GM19438 (cell line): ENCODE measurements at regions not wholly inside any gene's neighbourhood (a gene's known extent, or its start where the extent isn't known, plus 50 kb on each side); places are given as distances from the start of the nearest gene placed in this dataset.
"Not testable (repeated sequence)": the region's sequence is repeated elsewhere in the genome, so short reads cannot be mapped to it uniquely, and the experiment has no call there.

Experiments used
- ATAC-seq: cut with Tn5 transposase; IDR thresholded peaks from one replicate; pipeline ENCODE4 v1.9.1; 2021; ENCODE audit warnings: low read depth; ENCODE audit not compliant: unreplicated experiment

DNA sequence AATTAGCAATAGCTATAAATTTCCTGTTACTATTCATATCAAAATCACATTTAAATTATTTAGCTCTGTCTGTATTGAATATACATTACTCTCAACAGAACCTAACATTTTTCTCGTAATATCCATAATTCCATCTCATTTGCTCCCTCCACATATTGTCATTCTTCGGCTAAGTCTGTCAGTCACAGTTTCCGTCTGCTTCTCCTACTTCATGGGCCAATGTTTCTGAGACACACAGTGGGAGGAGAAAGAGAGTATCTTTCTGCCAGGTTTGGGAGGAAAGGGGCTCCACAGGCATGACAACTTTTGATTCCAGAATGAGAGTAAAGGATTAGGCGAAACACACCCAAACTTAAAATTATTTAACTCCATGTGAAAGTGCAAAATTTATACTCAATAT is 273.1 kb upstream of the SMIM21 start:
- no peak for ATAC-seq

DNA sequence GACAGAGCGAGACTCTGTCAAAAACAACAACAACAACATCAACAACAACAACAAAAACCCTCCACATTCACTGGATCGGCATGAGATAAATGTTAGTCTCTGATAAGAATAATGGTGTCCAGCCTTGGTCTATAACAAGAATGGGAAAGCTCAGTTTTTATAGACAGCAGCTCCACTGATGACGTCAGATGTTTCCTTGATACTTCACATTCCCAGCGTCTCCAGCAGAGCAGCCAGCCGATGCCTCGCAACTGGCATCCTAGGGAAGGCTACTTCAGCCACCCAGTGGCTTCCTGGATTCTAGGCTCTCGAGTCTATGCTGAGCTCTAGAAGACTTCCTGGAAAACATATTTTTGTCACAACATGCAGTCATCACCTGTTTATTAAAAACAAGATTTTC is 271.4 kb upstream of the SMIM21 start:
- ATAC-seq, result no peak

DNA sequence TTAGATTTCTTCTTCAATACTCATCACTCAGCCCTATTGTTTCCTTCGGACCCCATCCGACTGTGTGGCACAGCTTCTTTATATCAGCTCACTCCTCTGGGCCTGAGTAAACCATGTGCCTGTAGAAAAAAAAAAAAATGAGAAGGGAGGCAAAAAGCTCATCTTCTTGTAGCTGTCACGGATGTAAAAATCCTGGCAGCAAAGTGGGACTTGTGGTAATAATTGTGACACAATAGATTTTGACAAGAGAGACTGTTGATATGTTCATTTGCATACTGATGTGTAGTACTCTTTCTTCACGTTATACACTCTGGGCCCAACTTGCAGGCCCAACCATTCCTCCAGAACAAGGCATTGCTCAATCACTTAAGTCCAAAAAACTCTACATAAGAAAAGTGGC is 270.0 kb upstream of the SMIM21 start:
- no peak for ATAC-seq

DNA sequence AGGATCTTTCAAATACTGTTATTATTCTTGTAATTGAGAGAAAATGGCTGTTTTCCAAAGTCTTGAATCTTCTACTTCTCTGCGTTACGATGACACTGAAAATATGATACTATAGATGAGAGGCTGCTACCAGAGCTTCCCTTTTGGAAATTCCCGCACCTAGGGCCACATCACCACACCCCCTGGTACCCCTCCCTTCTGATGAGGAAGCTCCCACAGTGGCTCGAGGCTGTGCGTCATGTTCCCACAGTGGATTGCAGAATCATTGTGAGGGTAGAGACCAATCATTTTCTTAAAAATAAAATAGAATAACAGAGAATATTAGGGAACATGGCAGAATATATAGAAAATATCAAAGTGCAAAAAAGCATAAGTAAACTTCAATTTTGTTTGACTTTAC is 268.9 kb upstream of the SMIM21 start:
- no peak for ATAC-seq

DNA sequence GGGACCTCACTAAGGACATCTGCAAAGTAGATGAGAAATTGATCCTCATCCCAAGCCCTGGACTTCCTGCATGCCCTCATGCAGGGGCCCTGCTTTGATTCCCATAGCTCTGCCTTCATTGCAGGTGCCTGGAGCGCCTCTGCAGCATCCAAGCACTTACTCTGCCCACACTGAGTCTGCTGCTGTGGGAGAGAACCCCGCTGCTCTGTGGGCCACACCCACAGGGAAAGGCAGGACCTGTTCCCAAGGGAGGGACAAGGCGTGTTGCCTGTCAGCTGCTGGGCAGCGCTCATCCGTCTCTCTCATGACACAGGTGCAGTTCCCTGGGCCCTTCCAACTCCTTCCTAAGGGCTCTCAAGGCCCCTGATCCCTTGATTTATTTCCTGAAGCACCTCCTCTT is 266.8 kb upstream of the SMIM21 start:
- no peak for ATAC-seq

DNA sequence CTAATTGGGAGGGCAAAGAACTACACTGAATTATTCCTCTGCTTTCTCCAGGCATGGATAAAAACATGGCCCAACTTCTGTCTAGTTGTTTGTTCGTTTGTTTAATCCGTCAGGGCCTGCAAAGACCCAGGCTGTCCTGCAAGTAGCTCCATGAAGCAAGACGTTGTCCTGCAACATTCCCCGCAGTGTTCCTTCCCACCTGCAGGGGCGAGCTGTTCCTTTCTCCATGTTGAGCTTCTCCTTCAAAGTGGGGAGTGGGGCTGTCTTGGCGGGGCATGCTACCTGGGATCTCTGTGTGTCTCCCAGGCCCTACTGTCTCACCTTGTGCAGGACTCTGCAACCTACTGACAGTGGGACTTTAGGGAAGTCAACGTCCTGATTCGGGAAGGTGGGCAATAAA is 264.0 kb upstream of the SMIM21 start:
- ATAC-seq, result no peak

DNA sequence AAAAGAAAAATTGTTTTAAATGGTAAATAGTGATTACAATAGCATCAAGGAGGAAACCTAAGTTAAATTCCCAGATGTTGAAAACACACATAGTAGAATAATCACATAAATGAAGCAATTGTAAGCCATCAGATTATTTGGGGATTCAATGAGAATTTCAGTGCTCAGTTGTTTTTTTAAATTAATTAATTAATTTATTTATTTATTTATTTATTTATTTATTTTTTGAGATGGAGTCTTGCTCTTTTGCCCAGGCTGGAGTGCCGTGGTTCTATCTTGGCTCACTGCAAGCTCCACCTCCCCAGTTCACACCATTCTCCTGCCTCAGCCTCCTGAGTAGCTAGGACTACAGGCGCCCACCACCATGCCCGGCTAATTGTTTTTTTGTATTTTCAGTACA is 262.8 kb upstream of the SMIM21 start:
- not testable (repeated sequence) for ATAC-seq

DNA sequence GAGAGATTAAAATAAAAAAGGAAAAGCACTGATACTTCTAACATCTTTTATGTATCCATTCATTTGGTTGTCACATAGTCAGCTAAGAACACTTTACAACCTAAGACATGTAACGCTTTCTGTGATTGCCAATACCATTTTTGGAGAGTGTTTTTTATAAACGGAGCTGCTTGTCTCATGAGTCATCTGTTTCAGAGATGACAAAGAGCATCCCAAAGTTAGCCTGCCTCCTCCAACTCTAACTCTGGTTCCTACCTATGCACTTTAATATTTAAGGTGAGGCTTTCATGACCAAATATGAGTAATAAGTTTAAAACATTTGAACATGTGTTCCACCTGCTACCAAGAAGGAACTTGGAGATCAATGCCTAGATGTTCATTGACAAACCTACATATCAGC is 260.1 kb upstream of the SMIM21 start:
- ATAC-seq, result no peak

DNA sequence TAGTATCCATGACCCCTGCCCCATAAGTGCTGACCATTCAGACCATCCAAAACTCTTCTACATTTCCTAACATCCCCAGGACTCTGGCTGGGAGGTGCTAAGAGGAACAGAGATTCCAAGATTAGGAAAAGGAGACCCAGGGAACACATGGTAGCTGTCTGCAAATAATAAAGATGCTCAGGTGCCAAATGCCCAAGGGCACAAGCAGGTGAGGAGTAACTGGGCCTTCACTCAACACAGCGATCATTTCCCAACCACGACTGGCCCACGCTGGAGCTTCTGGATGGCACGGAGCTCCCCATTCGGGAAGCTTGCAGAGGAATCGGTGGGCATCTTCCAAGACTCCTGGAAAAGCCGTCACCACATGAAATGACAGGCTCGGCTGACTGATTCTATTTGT is 255.9 kb upstream of the SMIM21 start:
- ATAC-seq, result no peak

DNA sequence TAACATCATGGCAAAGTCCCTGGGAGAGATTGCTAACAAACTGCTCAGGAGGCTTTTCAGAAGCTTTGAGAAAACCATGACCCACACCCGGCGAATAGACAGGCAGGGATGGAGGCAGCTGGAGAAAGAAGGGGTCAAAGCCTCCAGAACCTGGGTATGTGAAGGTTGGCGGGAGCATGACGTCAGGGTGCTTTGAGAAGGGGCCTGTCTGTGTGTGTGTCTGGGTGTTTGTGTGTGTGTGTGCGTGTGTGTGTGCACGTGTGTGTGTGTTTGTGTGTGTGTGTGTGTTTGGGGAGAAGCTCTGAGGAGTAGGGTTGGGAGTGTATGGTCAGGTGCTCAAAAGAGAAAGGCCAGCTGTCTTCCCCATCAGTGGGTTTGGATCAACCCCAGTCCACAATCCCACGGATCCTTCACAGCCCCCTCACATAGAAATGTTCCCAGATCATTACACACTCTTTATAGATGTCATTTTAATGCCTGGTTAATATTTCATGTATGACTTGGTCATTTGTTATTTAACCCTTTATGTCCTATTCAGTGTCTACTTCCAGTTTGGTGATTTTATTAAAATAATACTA is 254.1 kb upstream of the SMIM21 start:
- no peak for ATAC-seq

DNA sequence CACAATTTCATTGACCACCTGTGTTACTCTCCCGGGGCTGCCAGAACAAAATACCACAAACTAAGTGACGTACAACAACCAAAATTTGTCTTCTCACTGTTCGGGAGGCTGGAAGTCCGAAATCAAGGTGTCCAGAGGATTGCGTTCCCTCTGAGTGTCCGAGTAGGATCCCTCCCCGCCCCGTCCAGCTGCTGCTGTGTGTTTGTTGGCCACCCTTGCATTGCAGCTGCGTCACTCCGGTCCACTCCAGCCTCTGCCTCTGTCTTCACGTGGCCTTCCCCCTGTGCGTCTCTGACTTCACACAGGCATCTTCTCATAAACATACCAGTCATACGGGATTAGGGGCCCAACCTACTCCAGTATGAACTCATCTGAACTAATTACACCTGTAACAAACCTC is 251.8 kb upstream of the SMIM21 start:
- ATAC-seq, result no peak

DNA sequence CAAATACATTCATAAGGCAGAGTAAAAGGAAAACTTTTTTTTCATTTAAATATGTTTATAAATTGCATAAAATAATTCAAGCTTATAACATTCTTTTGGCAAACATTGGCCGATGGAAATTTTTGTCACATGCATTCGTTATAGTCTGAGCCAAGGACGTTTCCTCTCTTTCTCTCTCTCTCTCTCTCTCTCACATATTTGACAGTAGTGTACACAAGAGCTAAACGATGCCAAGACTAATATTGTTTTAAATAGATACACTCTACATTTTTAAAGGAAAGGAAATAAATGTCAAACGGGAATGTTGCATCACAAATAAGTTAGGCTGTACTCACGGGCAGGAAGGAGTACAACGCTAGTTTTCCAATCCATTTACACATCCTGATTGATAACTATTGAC is 251.1 kb upstream of the SMIM21 start:
- ATAC-seq, result no peak

DNA sequence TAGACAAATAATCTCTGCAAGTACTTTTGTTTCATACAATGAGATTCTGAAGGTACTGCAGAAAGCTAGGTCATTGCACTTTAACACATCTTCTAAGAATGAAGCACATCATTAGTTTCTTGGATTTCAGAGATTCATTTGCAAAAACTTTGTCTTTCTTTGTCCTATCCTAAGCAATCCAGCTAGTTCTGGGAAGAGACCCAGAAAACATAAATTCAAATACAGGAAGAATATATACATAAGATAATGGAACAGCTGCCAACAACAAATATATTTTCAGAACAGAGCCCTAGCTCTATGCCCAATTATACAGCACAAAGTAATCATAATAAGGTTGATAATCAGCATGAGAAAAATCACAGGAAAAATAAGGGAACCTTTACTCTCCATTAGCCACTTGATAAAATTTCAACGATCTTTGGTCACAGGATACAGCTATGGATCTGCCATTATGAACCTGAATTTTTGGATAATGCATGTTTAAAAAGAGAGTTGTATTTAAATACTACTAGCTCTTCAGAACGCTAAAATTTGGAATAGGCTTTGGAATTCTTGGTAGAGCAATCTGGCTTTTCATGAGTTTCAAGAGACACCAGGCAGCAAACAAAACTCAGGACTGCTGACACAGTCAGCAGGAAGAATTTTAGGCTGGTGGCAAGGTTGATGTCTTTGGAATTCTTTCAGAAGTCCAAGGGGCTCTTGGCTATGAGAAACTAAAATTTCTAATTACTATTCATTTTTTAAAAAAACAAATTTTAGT is 250.4 kb upstream of the SMIM21 start:
- ATAC-seq, result no peak

DNA sequence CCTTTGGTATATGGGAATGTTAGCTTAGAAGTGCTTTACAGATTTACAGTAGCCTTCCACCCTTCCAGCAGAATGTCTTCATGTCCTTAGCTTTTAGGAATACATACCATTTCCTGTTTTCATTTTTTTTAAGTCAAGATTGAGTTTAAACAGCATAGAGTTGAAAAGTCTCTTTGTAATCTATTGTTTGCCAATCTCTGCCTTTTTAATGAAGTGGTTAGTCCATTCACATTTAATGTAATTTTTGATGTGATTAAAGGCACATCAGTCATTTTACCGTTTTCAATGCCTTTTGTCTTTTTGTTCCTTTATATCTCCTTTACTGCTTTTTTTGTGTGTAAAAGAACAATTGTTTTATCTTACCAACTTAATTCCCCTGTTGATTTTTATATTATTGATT is 233.4 kb upstream of the SMIM21 start:
- ATAC-seq, result no peak

DNA sequence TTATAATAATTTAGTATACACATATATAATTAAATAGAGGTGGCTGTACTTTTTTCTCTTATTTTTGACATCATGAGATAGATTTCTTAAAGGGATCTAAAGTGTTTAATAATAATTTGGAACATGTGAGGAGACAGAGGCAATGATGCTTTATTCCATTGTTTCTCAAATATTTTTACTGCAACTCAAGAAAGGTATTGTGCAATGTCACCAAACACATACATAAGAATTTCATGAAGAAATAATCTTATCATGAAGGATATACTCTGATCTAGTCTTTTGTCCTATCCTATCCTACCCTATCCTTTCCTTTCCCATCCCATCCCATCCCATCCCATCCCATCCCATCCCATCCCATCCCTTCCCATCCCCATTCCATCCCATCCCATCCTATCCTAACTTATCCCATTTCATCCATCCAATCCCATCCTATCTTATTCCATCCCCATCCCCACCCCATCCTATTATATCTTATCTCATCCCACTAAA is 232.1 kb upstream of the SMIM21 start:
- no peak for ATAC-seq

DNA sequence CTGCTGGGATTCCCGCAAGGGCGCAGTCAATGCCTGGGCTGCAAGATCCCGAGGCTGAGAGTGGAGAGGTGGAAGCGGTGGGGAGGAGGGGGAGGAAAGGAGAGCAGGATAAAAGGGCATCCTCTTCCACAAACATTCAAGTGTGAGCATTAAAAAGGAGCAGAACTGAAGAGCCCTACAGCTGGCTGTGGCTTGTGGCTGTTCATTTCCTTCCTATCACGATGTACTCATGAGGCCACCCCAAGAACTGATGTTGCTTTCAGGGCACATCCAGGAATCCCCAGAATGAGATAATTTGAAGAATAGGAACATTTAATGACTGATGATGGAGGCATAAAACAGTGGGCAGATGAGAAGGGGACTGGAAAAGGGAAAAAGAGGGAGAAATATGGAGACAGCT is 230.8 kb upstream of the SMIM21 start:
- ATAC-seq, result no peak

DNA sequence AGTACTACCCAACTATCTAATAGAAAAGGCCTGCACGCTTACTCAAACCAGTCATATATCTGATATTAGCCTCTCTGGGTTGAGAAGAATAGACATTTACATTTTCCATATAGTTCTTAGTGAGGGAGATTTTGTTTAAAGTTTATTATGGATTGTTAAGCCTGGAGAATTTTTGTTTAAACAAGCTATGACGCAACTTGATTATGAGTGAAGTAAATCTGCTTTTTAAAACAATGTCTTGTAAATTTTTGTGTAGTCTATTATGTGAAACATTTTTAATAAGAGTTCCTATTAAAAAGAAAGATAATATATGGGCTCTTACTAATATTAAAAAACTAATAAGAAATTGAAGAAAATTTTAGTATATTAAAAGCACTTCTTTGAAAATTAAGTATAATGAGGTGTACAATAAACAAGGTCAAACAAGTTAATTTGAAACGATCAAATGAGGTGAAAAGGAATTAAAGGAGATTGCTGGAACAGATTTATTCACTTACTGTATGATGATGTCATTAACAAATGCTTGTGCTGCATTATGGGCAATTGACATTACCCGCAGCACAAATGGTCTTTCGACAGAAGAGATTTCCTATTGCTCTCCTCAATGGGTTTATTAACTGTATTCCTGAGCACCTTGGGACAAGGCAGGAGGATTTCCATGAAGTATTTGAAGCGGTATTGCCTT is 229.2 kb upstream of the SMIM21 start:
- ATAC-seq, result no peak

DNA sequence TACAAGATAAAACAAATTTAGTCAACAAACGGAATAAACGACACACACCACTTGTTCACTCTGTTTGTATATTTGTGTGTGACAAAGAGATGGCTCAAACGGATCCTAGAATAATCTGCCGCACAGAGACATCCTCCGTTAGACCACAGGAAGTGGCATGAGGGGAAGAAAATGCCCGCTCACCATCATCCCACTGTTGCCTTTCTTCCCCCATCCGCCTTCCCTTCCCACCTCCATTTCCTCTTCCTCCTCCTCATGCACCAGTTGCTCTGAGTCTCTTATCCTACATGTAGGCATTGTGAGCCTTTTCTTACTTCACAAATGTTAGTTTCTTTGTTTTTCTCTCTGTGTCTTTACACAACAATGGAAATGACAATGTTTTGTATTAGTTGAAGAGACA is 228.5 kb upstream of the SMIM21 start:
- no peak for ATAC-seq

DNA sequence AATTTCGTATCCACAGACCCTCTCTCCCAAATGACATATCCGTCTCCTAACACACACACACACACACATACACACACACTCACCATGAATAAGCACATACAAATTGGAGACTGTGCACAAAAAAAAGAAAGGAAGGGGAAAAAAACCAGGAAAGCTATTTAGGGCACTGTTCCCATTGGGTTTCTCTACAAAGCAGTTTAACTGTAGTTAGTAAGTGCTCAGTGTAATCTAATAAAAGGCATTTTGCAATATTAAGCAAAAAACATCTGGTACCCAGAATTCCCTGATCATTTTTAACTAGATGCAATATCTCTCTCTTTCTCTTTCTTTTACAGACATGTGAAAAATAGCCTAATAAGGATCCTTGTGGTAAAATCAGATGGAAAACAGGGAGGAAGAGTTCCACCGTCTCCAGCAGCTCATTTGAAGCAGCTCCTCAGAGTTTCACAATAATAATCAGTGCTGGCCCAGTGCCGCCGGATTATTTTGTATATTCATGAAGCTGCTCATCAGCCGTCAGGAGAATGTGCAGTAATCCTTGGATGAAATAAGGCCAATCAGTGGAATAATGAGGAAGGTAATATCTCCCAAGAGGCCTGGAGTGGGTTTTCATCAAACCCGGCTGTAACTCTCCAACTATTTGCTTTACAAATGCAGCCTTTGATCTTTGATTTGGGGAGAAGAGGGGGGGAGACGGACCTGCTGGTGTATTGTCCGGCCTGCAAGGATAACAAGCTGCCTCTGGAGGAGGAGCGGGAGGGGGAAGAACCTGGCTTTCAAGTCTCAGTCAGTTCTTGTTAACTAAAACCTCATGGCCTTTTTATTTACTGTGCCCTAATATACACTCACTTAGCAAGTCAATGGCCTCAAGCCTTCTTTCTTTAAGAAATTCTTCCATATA is 227.6 kb upstream of the SMIM21 start:
- ATAC-seq, result no peak

DNA sequence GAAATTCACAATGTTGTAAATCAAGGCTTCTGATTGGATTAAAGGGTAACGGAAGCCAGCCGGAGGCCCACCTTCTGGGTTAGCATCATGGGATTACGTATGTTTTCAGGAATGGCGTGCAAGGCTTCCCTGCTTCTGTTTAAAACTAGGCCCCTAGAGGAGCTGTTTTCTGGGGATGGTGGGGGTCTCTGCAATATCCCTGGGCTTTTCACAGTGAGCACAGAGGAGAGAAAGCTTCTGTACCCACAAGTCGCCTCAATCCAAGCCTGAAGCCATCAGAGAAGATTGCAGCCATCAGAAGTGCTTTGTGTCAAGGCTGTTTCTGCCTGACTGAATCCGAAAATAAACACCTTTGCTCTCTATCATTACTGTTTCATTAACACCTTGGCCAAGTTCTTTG is 226.9 kb upstream of the SMIM21 start:
- no peak for ATAC-seq

DNA sequence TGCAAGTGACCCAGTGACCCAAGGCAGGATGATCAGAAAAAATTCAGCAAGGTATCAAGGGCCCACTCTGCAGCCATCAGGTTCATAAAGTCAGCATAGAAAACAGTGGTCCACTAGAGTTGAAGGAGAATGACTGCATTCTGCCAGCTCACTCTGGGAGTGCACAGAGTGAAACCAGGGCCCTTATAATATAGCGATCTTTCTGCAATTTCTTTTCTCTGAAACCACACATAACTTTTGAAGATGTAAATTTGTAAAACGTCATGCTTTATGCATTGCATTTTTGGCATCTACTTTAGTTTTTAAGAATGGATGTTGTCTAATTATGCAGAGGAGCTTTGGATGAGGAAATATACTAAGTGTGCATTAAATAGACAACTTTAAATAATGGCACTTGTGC is 225.0 kb upstream of the SMIM21 start:
- ATAC-seq, result no peak
